Mesothelial cell of epicardium (in vitro differentiated cells): ENCODE measurements at regions not wholly inside any gene's neighbourhood (a gene's known extent, or its start where the extent isn't known, plus 50 kb on each side); places are given as distances from the start of the nearest gene placed in this dataset.

Experiments used
- DNase-seq, 2 experiments: peaks; one replicate each; pipeline ENCODE4 v3.0.0; 2021; ENCODE audit warnings: low spot score in 2 of 2; ENCODE audit not compliant: unreplicated experiment in 2 of 2
- H3K27ac Mint-ChIP-seq: 2 replicates; pipeline ENCODE4 v1.8.0; 2021; ENCODE audit warnings: mixed read lengths
- H3K27me3 Mint-ChIP-seq: 2 replicates; pipeline ENCODE4 v1.8.0; 2021; ENCODE audit warnings: low read depth, mixed read lengths
- H3K36me3 Mint-ChIP-seq: 2 replicates; pipeline ENCODE4 v1.8.0; 2021; ENCODE audit warnings: mixed read lengths
- H3K4me1 Mint-ChIP-seq: 2 replicates; pipeline ENCODE4 v1.8.0; 2021; ENCODE audit warnings: mixed read lengths
- H3K4me3 Mint-ChIP-seq: 2 replicates; pipeline ENCODE4 v1.8.0; 2021; ENCODE audit warnings: mild to moderate bottlenecking, moderate library complexity, mixed read lengths
- H3K9me3 Mint-ChIP-seq: 2 replicates; pipeline ENCODE4 v1.8.0; 2021; ENCODE audit warnings: mixed read lengths
- CTCF ChIP-seq: fragments of 200-600 bp; sonication (generic); IDR thresholded peaks from one replicate; pipeline ENCODE4 v1.5.0; 2021; ENCODE audit warnings: antibody characterized with exemption; ENCODE audit not compliant: unreplicated experiment

- no peak for DNase-seq
- no peak for TF ChIP-seq CTCF
- Mint-ChIP-seq H3K27ac (no peak overlapping the region), H3K9me3 (no peaks in the 10 kb centered on the region), H3K4me1 (no peaks in the 10 kb centered on the region), H3K36me3 (no peaks in the 10 kb centered on the region), H3K4me3 (no peak overlapping the region), H3K27me3 (peaks cover 12% of the 10 kb centered on the region)
Observed at GRCh38 chr3:116640109-116640508, 69.5 kb upstream of the TUSC7 start.

GRCh38 chr3:116643001-116643400, 66.6 kb upstream of the TUSC7 start:
- no peak for DNase-seq
- TF ChIP-seq CTCF: no peak
- no peaks in the 10 kb centered on the region for H3K4me1 Mint-ChIP-seq
- H3K36me3 Mint-ChIP-seq: no peaks in the 10 kb centered on the region
- H3K27me3 Mint-ChIP-seq: peaks cover 11% of the 10 kb centered on the region
- H3K27ac Mint-ChIP-seq: no peak overlapping the region
- H3K4me3 Mint-ChIP-seq: no peak overlapping the region
- no peaks in the 10 kb centered on the region for H3K9me3 Mint-ChIP-seq

- Mint-ChIP-seq H3K4me1 (no peaks in the 10 kb centered on the region), H3K36me3 (no peaks in the 10 kb centered on the region), H3K9me3 (no peaks in the 10 kb centered on the region), H3K27ac (no peak overlapping the region), H3K4me3 (no peak overlapping the region), H3K27me3 (peaks cover 14% of the 10 kb centered on the region)
- no peak for TF ChIP-seq CTCF
- DNase-seq: no peak
Observed at GRCh38 chr3:116647996-116648395, 61.6 kb upstream of the TUSC7 start.
